Naive thymus-derived CD4-positive, alpha-beta T cell (primary cell): ENCODE measurements at regions not wholly inside any gene's neighbourhood (a gene's known extent, or its start where the extent isn't known, plus 50 kb on each side); places are given as distances from the start of the nearest gene placed in this dataset.

Experiments
- ATAC-seq: fragments of 150-1000 bp; cut with Tn5 transposase; 2 replicates; pipeline ENCODE4 v1.10.0; 2021; ENCODE audit warnings: mild to moderate bottlenecking, moderate library complexity
- CTCF ChIA-PET: fragments of 350-600 bp; sonication (Branson Sonifier 250); formaldehyde crosslinking; loops from one replicate; lab custom pipeline; 2021; ENCODE audit warnings: antibody characterized with exemption; lab: Charles Lee
- POLR2A ChIA-PET: fragments of 350-600 bp; sonication (Branson Sonifier 250); formaldehyde crosslinking; loops from one replicate; lab custom pipeline; 2021; ENCODE audit warnings: antibody characterized with exemption, inconsistent platforms; lab: Charles Lee
- DNase-seq, 9 donors: peaks; one replicate each; pipeline versions ENCODE4 v3.0.0 to v3.0.0-alpha.2; 2020 to 2022; ENCODE audit warnings: mixed read lengths in 1 of 9
- H3K27ac ChIP-seq: one replicate; pipeline ENCODE4 v1.7.0; 2013; ENCODE audit warnings: mild to moderate bottlenecking, low read depth, low read length, moderate library complexity
- H3K27me3 ChIP-seq, 2 donors: one replicate each; pipeline ENCODE4 v1.7.0; 2013; ENCODE audit warnings: low read length in 2 of 2, mild to moderate bottlenecking in 2 of 2, moderate library complexity in 2 of 2; ENCODE audit not compliant: control insufficient read depth in 2 of 2, insufficient read depth in 2 of 2
- H3K36me3 ChIP-seq, 3 experiments: 1 replicate in 2 of 3; 2 replicates in 1 of 3; pipeline ENCODE4 v1.7.0; 2013; ENCODE audit warnings: low read length in 3 of 3, mild to moderate bottlenecking in 3 of 3, moderate library complexity in 1 of 3; ENCODE audit not compliant: insufficient read depth in 3 of 3, control insufficient read depth in 2 of 3
- H3K4me1 ChIP-seq, 2 donors: one replicate each; pipeline ENCODE4 v1.7.0; 2013; ENCODE audit warnings: low read length in 2 of 2, mild to moderate bottlenecking in 2 of 2, moderate library complexity in 1 of 2; ENCODE audit not compliant: control insufficient read depth in 2 of 2, insufficient read depth in 2 of 2
- H3K4me3 ChIP-seq: 2 replicates; pipeline ENCODE4 v1.7.0; 2013; ENCODE audit warnings: mild to moderate bottlenecking, low read length
- H3K9me3 ChIP-seq, 3 experiments: 1 replicate in 2 of 3; 2 replicates in 1 of 3; pipeline ENCODE4 v1.7.0; 2013; ENCODE audit warnings: low read length in 3 of 3; ENCODE audit not compliant: control insufficient read depth in 2 of 3
- H3K27ac Mint-ChIP-seq, 9 donors: one replicate each; pipeline ENCODE4 v1.8.0; 2020 to 2022; ENCODE audit warnings: mixed read lengths in 9 of 9, mild to moderate bottlenecking in 8 of 9, moderate library complexity in 5 of 9, inconsistent platforms in 2 of 9
- H3K27me3 Mint-ChIP-seq, 5 donors: one replicate each; pipeline ENCODE4 v1.8.0; 2021 to 2022; ENCODE audit warnings: mixed read lengths in 5 of 5, mild to moderate bottlenecking in 1 of 5
- H3K36me3 Mint-ChIP-seq, 5 donors: one replicate each; pipeline ENCODE4 v1.8.0; 2020 to 2022; ENCODE audit warnings: mixed read lengths in 5 of 5, mild to moderate bottlenecking in 3 of 5, inconsistent platforms in 1 of 5
- H3K4me1 Mint-ChIP-seq, 7 donors: one replicate each; pipeline ENCODE4 v1.8.0; 2020 to 2022; ENCODE audit warnings: mixed read lengths in 7 of 7, mild to moderate bottlenecking in 3 of 7, inconsistent platforms in 1 of 7
- H3K4me3 Mint-ChIP-seq, 10 donors: one replicate each; pipeline ENCODE4 v1.8.0; 2020 to 2022; ENCODE audit warnings: mild to moderate bottlenecking in 10 of 10, mixed read lengths in 10 of 10, moderate library complexity in 6 of 10, inconsistent platforms in 2 of 10
- H3K9me3 Mint-ChIP-seq, 11 donors: one replicate each; pipeline ENCODE4 v1.8.0; 2020 to 2022; ENCODE audit warnings: mixed read lengths in 11 of 11, mild to moderate bottlenecking in 4 of 11, inconsistent platforms in 1 of 11, moderate library complexity in 1 of 11
- intact Hi-C, 2 donors: fragments of 100-400 bp; cut with micrococcal nuclease; formaldehyde crosslinking; loops; one replicate each; pipeline ENCODE4 v1.15.1; 2023

DNA sequence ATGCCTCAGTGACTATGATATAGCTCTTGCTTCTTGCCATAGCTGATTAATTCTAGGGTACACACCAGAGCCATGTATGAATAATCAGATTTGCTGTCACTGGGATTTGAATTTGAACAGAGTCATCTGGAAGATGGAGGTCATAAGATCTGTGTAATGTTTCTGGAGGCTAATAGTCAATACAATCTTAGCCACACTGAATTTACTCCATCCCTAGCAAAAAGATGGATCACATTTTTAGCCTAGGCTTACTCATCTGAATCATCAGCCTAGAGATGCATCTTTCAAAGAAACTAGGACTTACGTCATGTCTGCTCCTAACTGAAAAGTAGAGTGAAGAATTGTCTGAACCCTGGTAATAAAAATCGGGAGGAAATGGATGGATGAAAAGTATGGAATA is 142.3 kb upstream of the ZNF804B start:
- Histone ChIP-seq H3K27me3 (no peaks in the 10 kb centered on the region), H3K4me1 (no peaks in the 10 kb centered on the region), H3K36me3 (no peaks in the 10 kb centered on the region), H3K27ac (no peak overlapping the region), H3K4me3 (no peak overlapping the region), H3K9me3 (no peaks in the 10 kb centered on the region)
- POLR2A ChIA-PET = no interaction called here
- Mint-ChIP-seq H3K36me3 (no peaks in the 10 kb centered on the region), H3K9me3 (peaks cover 0 to 5% (median 0%) of the 10 kb centered on the region in 11 donors), H3K4me1 (no peaks in the 10 kb centered on the region), H3K27me3 (no peaks in the 10 kb centered on the region), H3K4me3 (no peak overlapping the region), H3K27ac (no peak overlapping the region)
- intact Hi-C loops = no loop called here
- DNase-seq = no peak
- CTCF ChIA-PET = no interaction called here
- no peak for ATAC-seq

DNA sequence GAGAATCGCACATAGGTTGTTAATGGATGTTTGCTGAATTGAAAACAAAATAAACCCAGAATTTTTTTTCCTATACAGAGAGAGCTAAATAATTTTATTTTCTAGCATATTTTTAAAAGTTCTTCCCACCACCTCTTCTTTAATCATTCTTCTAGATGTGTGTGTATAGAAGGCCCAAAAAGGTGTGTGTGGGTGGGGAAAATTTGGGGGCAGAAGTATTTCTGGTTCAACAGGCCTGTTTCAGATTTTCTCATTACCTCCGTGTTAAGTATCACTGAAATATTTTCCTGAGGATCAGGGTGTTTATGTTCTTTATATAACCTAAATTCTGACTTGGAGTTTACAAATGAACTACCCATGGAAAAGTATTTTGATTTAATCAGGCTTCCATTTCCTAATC is 144.2 kb upstream of the ZNF804B start:
- H3K36me3 Mint-ChIP-seq = no peaks in the 10 kb centered on the region
- H3K27ac Mint-ChIP-seq = no peak overlapping the region
- intact Hi-C loops = no loop called here
- peaks cover 0 to 4% (median 0%) of the 10 kb centered on the region in 11 donors for H3K9me3 Mint-ChIP-seq
- H3K27me3 Mint-ChIP-seq = peaks cover 0 to 4% (median 0%) of the 10 kb centered on the region in 5 donors
- POLR2A ChIA-PET = no interaction called here
- no peaks in the 10 kb centered on the region for H3K27me3 ChIP-seq
- H3K4me3 ChIP-seq = no peak overlapping the region
- no peaks in the 10 kb centered on the region for H3K36me3 ChIP-seq
- no peak for DNase-seq
- H3K27ac ChIP-seq = no peak overlapping the region
- CTCF ChIA-PET = no interaction called here
- no peaks in the 10 kb centered on the region for H3K4me1 Mint-ChIP-seq
- no peaks in the 10 kb centered on the region for H3K9me3 ChIP-seq
- H3K4me1 ChIP-seq = no peaks in the 10 kb centered on the region
- no peak for ATAC-seq
- no peak overlapping the region for H3K4me3 Mint-ChIP-seq

DNA sequence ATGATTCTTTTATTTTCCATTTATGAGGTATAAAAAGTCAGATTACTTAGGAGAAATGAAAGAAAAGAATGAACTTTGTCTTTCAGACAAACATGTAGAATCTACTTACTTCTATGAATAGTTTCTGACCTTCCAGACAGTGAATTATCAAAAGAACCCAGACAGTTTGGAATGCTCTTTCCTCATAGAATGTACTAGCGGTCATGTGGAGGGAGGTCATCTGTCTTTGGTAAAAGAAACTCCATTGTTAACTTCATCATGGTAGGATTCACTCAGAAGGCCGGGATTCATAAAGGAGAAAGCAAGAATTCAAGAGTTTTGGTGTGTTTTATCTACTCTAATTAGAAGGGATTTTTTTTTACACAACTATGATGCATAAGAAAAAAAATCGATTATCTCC is 144.8 kb upstream of the ZNF804B start:
- peaks cover 0 to 4% (median 0%) of the 10 kb centered on the region in 5 donors for H3K27me3 Mint-ChIP-seq
- no peaks in the 10 kb centered on the region for H3K36me3 Mint-ChIP-seq
- Histone ChIP-seq H3K4me1 (no peaks in the 10 kb centered on the region), H3K36me3 (no peaks in the 10 kb centered on the region), H3K9me3 (no peaks in the 10 kb centered on the region), H3K27ac (no peak overlapping the region), H3K27me3 (no peaks in the 10 kb centered on the region), H3K4me3 (no peak overlapping the region)
- H3K4me1 Mint-ChIP-seq = no peaks in the 10 kb centered on the region
- H3K4me3 Mint-ChIP-seq = no peak overlapping the region
- H3K9me3 Mint-ChIP-seq = peaks cover 0 to 4% (median 0%) of the 10 kb centered on the region in 11 donors
- intact Hi-C loops = no loop called here
- ATAC-seq (no peak), DNase-seq (no peak)
- ChIA-PET CTCF (no interaction called here), POLR2A (no interaction called here)
- no peak overlapping the region for H3K27ac Mint-ChIP-seq

GRCh38 chr7:88610942-88611341 is 148.6 kb upstream of the ZNF804B start:
- Histone ChIP-seq H3K4me1 (no peaks in the 10 kb centered on the region), H3K27me3 (no peaks in the 10 kb centered on the region), H3K4me3 (no peak overlapping the region), H3K9me3 (no peaks in the 10 kb centered on the region), H3K27ac (no peak overlapping the region), H3K36me3 (no peaks in the 10 kb centered on the region)
- DNase-seq (no peak), ATAC-seq (no peak)
- no peak overlapping the region for H3K4me3 Mint-ChIP-seq
- no peak overlapping the region for H3K27ac Mint-ChIP-seq
- ChIA-PET POLR2A (no interaction called here), CTCF (no interaction called here)
- H3K27me3 Mint-ChIP-seq = peaks cover 0 to 4% (median 0%) of the 10 kb centered on the region in 5 donors
- peaks cover 0 to 4% (median 0%) of the 10 kb centered on the region in 11 donors for H3K9me3 Mint-ChIP-seq
- no peaks in the 10 kb centered on the region for H3K4me1 Mint-ChIP-seq
- H3K36me3 Mint-ChIP-seq = no peaks in the 10 kb centered on the region
- intact Hi-C loops = no loop called here

DNA sequence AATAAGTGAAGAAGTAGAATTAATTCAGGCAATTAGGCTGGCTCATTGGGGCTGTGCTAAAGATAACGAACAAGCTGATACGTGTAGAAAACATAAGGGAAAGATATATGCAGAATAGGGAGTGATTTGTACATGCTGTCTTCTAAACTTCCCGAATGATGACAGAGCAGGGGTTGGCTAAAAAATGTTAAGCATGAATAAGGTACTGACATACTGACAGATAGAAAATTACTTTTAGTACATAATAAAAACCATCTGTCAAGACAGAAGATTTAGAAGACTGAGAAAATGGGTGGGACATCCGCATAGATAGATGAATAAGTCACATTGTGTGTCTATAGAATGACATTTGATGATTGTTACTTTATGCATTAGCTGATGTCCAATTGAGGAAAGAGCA is 158.8 kb upstream of the ZNF804B start:
- no peaks in the 10 kb centered on the region for H3K4me1 ChIP-seq
- H3K4me1 Mint-ChIP-seq = no peaks in the 10 kb centered on the region
- no peaks in the 10 kb centered on the region for H3K27me3 Mint-ChIP-seq
- no peak for ATAC-seq
- no peaks in the 10 kb centered on the region for H3K36me3 ChIP-seq
- H3K4me3 Mint-ChIP-seq = no peak overlapping the region
- intact Hi-C loops = no loop called here
- no peak overlapping the region for H3K27ac Mint-ChIP-seq
- H3K9me3 ChIP-seq = no peaks in the 10 kb centered on the region
- POLR2A ChIA-PET = no interaction called here
- no peak for DNase-seq
- no peak overlapping the region for H3K27ac ChIP-seq
- no peaks in the 10 kb centered on the region for H3K27me3 ChIP-seq
- H3K4me3 ChIP-seq = no peak overlapping the region
- CTCF ChIA-PET = no interaction called here
- peaks cover 0 to 4% (median 0%) of the 10 kb centered on the region in 11 donors for H3K9me3 Mint-ChIP-seq
- H3K36me3 Mint-ChIP-seq = no peaks in the 10 kb centered on the region

DNA sequence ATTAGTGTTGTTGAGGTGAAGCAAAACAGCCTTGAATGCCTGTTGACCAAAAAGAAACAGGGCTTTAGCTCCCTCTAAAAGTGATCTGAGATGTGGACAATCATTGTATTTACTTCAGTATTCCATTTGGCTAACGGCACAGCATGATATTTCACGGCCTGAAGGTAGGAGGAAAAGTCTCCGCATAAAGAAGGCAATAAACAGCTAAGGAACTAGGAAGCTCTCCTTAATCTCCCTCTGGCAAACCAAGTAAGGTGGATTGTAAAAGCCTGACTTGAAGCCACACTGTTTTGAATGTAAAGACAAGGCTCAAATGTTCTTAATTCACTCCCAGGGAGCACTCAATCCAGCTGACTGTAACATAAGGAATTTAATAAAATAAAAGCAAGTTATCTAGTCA is 160.0 kb upstream of the ZNF804B start:
- Histone ChIP-seq H3K36me3 (no peaks in the 10 kb centered on the region), H3K27me3 (no peaks in the 10 kb centered on the region), H3K4me3 (no peak overlapping the region), H3K9me3 (no peaks in the 10 kb centered on the region), H3K27ac (no peak overlapping the region), H3K4me1 (no peaks in the 10 kb centered on the region)
- POLR2A ChIA-PET = no interaction called here
- H3K27me3 Mint-ChIP-seq = no peaks in the 10 kb centered on the region
- intact Hi-C loops = no loop called here
- no peak overlapping the region for H3K4me3 Mint-ChIP-seq
- ATAC-seq = no peak
- no peaks in the 10 kb centered on the region for H3K36me3 Mint-ChIP-seq
- no peaks in the 10 kb centered on the region for H3K4me1 Mint-ChIP-seq
- DNase-seq = no peak
- H3K9me3 Mint-ChIP-seq = peaks cover 0 to 4% (median 0%) of the 10 kb centered on the region in 11 donors
- CTCF ChIA-PET = no interaction called here
- no peak overlapping the region for H3K27ac Mint-ChIP-seq

- Mint-ChIP-seq H3K27me3 (no peaks in the 10 kb centered on the region), H3K4me3 (no peak overlapping the region), H3K9me3 (peaks cover 0 to 13% (median 0%) of the 10 kb centered on the region in 11 donors), H3K4me1 (no peaks in the 10 kb centered on the region), H3K36me3 (no peaks in the 10 kb centered on the region), H3K27ac (no peak overlapping the region)
- intact Hi-C loops = no loop called here
- DNase-seq (no peak), ATAC-seq (no peak)
- ChIA-PET POLR2A (no interaction called here), CTCF (no interaction called here)
- H3K4me1 ChIP-seq = no peaks in the 10 kb centered on the region
- no peaks in the 10 kb centered on the region for H3K36me3 ChIP-seq
- no peaks in the 10 kb centered on the region for H3K27me3 ChIP-seq
- H3K4me3 ChIP-seq = no peak overlapping the region
- no peaks in the 10 kb centered on the region for H3K9me3 ChIP-seq
- H3K27ac ChIP-seq = no peak overlapping the region
Measured at GRCh38 chr7:88597941-88598425, 161.5 kb upstream of the ZNF804B start.
